Tibial artery (tissue), 4 donors: ENCODE measurements at regions not wholly inside any gene's neighbourhood (a gene's known extent, or its start where the extent isn't known, plus 50 kb on each side); places are given as distances from the start of the nearest gene placed in this dataset.

Experiments
- DNase-seq, 2 donors: peaks; one replicate each; pipeline ENCODE4 v3.0.0-alpha.2; 2019
- H3K27ac ChIP-seq, 2 donors: fragments of 200-600 bp; sonication (generic) in 1 of 2; 1 replicate in 1 of 2; 2 replicates in 1 of 2; pipeline ENCODE4 v1.5.1; 2018 to 2019; ENCODE audit warnings: mild to moderate bottlenecking in 1 of 2
- H3K27me3 ChIP-seq, 2 donors: fragments of 200-600 bp; sonication (generic) in 1 of 2; one replicate each; pipeline versions ENCODE4 v1.5.1 to v1.6.0; 2016 to 2019
- H3K36me3 ChIP-seq, 3 donors: fragments of 200-600 bp; sonication (generic) in 2 of 3; one replicate each; pipeline ENCODE4 v1.5.1; 2016 to 2019; ENCODE audit warnings: mild to moderate bottlenecking in 2 of 3
- H3K4me1 ChIP-seq, 4 donors: fragments of 200-600 bp; sonication (generic) in 2 of 4; 1 replicate in 3 of 4; 2 replicates in 1 of 4; pipeline ENCODE4 v1.5.1; 2016 to 2019
- H3K4me3 ChIP-seq, 2 donors: fragments of 200-600 bp; sonication (generic) in 1 of 2; 1 replicate in 1 of 2; 2 replicates in 1 of 2; pipeline ENCODE4 v1.5.1; 2018 to 2019; ENCODE audit warnings: mild to moderate bottlenecking in 2 of 2
- H3K9me3 ChIP-seq, 3 donors: fragments of 200-600 bp; sonication (generic) in 1 of 3; one replicate each; pipeline ENCODE4 v1.5.1; 2016 to 2019
- intact Hi-C: fragments of 100-400 bp; cut with DNase I; formaldehyde crosslinking; loops from one replicate; pipeline ENCODE4 v1.15.0; 2023; ENCODE audit warnings: low total_unique reads
- TF ChIP-seq, protein P1 (sequence below), 2 experiments: fragments of 200-600 bp in 1 of 2; fragments of 450-650 bp in 1 of 2; IDR thresholded peaks; one replicate each; pipeline ENCODE4 v1.5.1; 2017 to 2019; ENCODE audit warnings: antibody characterized with exemption in 2 of 2, mild to moderate bottlenecking in 1 of 2, moderate library complexity in 1 of 2

DNA sequence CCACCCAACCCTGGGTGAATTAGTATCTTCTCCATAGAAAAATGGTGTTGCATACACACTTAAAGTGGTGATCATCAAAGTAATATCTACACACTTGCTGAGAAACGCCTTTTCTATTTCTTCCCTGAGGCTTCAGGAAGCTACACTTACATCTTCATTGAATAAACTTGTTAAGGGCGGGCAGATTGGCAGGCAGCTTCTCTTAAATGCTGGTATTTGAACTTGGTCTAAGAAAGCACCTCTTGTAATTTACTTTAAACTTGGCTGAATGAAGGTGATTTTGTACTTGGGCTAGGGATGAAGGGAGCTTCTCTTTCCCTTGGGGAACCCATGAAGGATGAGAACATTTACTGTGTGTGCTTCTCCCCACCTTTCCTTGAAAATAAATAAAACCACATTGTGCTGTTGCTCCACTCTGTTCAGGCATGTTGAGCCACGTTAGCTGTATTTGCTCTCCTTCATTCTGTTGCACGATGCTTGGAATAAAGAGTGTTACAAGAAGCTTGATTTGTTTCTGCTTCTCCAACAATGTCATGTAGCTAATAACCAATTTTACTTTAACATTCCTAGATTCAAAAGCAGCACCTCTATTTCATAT lies 430.1 kb downstream of the ANKRD50 start:
- H3K4me3 ChIP-seq, result no peak overlapping the region
- intact Hi-C loops, result no loop called here
- TF ChIP-seq, protein P1, sequence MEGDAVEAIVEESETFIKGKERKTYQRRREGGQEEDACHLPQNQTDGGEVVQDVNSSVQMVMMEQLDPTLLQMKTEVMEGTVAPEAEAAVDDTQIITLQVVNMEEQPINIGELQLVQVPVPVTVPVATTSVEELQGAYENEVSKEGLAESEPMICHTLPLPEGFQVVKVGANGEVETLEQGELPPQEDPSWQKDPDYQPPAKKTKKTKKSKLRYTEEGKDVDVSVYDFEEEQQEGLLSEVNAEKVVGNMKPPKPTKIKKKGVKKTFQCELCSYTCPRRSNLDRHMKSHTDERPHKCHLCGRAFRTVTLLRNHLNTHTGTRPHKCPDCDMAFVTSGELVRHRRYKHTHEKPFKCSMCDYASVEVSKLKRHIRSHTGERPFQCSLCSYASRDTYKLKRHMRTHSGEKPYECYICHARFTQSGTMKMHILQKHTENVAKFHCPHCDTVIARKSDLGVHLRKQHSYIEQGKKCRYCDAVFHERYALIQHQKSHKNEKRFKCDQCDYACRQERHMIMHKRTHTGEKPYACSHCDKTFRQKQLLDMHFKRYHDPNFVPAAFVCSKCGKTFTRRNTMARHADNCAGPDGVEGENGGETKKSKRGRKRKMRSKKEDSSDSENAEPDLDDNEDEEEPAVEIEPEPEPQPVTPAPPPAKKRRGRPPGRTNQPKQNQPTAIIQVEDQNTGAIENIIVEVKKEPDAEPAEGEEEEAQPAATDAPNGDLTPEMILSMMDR (IDR thresholded peaks at IDR 0.05), result no peak
- no peaks in the 10 kb centered on the region for H3K9me3 ChIP-seq
- no peaks in the 10 kb centered on the region for H3K36me3 ChIP-seq
- H3K27me3 ChIP-seq, result no peaks in the 10 kb centered on the region
- no peak for DNase-seq
- no peak overlapping the region for H3K27ac ChIP-seq
- H3K4me1 ChIP-seq, result peaks cover 0 to 3% (median 1%) of the 10 kb centered on the region in 4 donors

DNA sequence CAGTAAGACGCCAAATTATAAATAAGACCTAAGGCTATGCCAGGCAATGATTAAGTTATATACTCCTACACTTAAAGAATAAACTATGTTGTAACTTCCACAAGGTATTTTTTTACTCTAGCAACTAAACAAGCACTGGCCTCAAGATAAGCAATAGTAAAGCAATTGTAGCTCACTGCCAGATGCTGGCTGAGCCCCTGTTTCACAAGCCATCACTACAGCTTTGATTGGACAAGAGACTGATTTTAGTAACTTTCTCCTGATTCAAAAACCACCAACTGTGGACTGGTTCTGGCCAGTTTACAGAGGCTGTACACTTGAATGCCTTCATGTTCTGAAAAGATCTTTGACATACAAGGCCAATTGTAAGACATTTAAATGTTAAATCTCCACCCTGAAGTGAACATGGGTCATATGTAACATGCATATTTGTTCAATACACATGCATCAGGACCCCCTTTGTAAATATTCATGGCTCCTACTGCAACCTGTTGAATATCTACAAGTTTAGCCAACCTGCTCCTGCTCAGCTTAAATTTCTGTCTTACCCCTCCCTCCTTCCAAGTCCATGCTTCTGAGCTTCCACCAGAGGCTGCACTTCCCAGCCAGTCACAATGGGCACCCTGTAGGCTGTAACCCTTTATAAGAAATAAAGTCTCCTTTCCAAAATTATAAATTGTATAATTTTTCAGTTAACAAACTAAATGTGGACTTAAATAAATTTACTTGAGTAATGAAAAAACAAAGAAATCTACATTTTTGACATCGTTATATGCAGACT lies 423.6 kb downstream of the ANKRD50 start:
- no peaks in the 10 kb centered on the region for H3K4me1 ChIP-seq
- H3K36me3 ChIP-seq, result no peaks in the 10 kb centered on the region
- DNase-seq, result no peak
- TF ChIP-seq, protein P1 (IDR thresholded peaks at IDR 0.05), result no peak
- H3K27ac ChIP-seq, result no peak overlapping the region
- no peaks in the 10 kb centered on the region for H3K27me3 ChIP-seq
- H3K4me3 ChIP-seq, result no peak overlapping the region
- intact Hi-C loops, result no loop called here
- no peaks in the 10 kb centered on the region for H3K9me3 ChIP-seq

DNA sequence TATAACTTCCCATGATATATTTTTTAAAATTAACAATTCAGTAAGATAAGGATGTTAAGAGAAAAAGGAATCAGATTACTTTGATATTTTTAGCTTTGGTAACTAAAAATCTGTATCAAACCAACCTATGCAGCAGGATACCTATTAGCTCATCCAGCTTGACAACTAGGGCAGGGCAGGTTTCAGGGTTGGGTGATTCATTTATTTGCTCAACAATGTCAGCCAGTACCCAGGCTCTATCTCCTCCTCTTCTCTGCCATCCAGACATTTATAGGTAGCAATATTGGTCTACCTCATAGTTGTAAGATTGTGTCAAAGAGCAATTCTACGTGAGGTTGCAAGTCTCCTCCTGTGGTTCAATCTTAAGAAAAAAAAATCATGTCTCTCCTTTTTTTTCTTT lies 421.9 kb downstream of the ANKRD50 start:
- Histone ChIP-seq H3K4me1 (no peaks in the 10 kb centered on the region), H3K9me3 (no peaks in the 10 kb centered on the region), H3K4me3 (no peak overlapping the region), H3K27ac (no peak overlapping the region), H3K27me3 (no peaks in the 10 kb centered on the region), H3K36me3 (no peaks in the 10 kb centered on the region)
- intact Hi-C loops, result no loop called here
- DNase-seq, result no peak
- TF ChIP-seq, protein P1 (IDR thresholded peaks at IDR 0.05), result no peak

DNA sequence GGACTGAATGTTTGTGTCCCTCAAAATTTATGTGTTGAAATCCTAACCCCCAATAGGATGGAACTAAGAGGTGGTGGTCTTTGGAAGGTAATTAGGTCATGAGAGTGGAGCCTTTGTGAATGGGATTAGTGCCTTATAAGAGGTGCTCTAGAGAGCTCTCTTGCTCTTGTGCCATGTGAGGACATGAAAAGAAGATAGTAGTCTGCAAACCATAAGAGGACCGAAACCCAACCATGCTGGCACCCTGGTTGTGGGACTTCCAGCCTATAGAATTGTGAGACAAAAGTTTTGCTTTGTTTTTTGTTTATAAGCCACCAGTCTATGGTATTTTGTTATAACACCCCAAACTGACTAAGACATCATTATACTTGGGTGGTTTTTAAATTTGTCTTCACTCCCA lies 417.1 kb downstream of the ANKRD50 start:
- H3K27me3 ChIP-seq, result no peaks in the 10 kb centered on the region
- TF ChIP-seq, protein P1 (IDR thresholded peaks at IDR 0.05), result no peak
- intact Hi-C loops, result no loop called here
- no peak overlapping the region for H3K27ac ChIP-seq
- H3K9me3 ChIP-seq, result no peaks in the 10 kb centered on the region
- H3K4me1 ChIP-seq, result no peaks in the 10 kb centered on the region
- no peaks in the 10 kb centered on the region for H3K36me3 ChIP-seq
- DNase-seq, result no peak
- no peak overlapping the region for H3K4me3 ChIP-seq

DNA sequence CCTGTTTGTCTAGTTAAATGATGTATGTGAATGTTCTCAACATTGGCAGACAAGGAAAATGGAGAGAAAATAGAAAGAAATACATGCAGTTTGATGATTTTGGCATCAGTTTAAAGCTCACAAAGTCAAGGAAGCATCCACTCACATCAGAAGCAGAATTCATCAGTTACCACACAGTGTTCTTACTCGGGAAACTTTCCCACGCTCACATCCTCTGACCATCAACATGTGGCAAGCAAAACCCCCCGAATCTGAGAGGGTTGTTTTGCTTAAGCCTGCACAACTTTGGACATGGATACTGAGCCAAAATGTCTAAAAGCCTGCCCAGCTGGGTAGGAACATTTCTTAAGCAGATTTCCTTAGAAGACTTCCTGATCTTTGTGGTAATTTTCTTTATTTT lies 407.6 kb downstream of the ANKRD50 start:
- DNase-seq, result peak in 1 of 2 donors; percentile 32
- H3K4me1 ChIP-seq, result peaks cover 0 to 31% (median 14%) of the 10 kb centered on the region in 4 donors
- H3K36me3 ChIP-seq, result no peaks in the 10 kb centered on the region
- H3K4me3 ChIP-seq, result no peak overlapping the region
- TF ChIP-seq, protein P1 (IDR thresholded peaks at IDR 0.05), result no peak
- H3K9me3 ChIP-seq, result no peaks in the 10 kb centered on the region
- intact Hi-C loops, result no loop called here
- no peaks in the 10 kb centered on the region for H3K27me3 ChIP-seq
- H3K27ac ChIP-seq, result peak overlapping the region; percentile 66 to 68
